CD14-positive monocyte (primary cell): ENCODE measurements at regions not wholly inside any gene's neighbourhood (a gene's known extent, or its start where the extent isn't known, plus 50 kb on each side); places are given as distances from the start of the nearest gene placed in this dataset.

Experiments
- DNase-seq, 3 donors: peaks; one replicate each; pipeline ENCODE4 v3.0.0-alpha.2; 2011 to 2022
- H2AFZ ChIP-seq: 2 replicates; pipeline ENCODE4 v1.6.0; 2012; ENCODE audit warnings: mild to moderate bottlenecking, low read depth, low read length, inconsistent platforms; ENCODE audit not compliant: insufficient read depth, poor library complexity, severe bottlenecking
- H3K27ac ChIP-seq, 2 donors: 1 replicate in 1 of 2; 2 replicates in 1 of 2; pipeline ENCODE4 v1.5.1; 2012 to 2013; ENCODE audit warnings: low read length in 2 of 2, control low read depth in 1 of 2, inconsistent platforms in 1 of 2, low read depth in 1 of 2, mild to moderate bottlenecking in 1 of 2
- H3K27me3 ChIP-seq, 2 donors: one replicate each; pipeline versions ENCODE4 v1.6.0 to v1.6.1; 2011 to 2013; ENCODE audit warnings: low read length in 2 of 2; ENCODE audit not compliant: control insufficient read depth in 2 of 2, insufficient read depth in 2 of 2
- H3K36me3 ChIP-seq, 2 donors: replicated peaks in 1 of 2; 1 replicate in 1 of 2; 2 replicates in 1 of 2; pipeline versions ENCODE4 v1.5.1 to v1.6.1; 2012 to 2013; ENCODE audit warnings: low read length in 2 of 2, control low read depth in 1 of 2, inconsistent platforms in 1 of 2, mild to moderate bottlenecking in 1 of 2; ENCODE audit not compliant: insufficient read depth in 2 of 2, control insufficient read depth in 1 of 2
- H3K4me1 ChIP-seq, 2 donors: 1 replicate in 1 of 2; 2 replicates in 1 of 2; pipeline versions ENCODE4 v1.5.1 to v1.6.1; 2012 to 2013; ENCODE audit warnings: low read length in 2 of 2, control low read depth in 1 of 2, inconsistent platforms in 1 of 2, mild to moderate bottlenecking in 1 of 2, moderate library complexity in 1 of 2; ENCODE audit not compliant: insufficient read depth in 2 of 2, control insufficient read depth in 1 of 2
- H3K4me2 ChIP-seq: replicated peaks from 2 replicates; pipeline ENCODE3; 2012; ENCODE audit warnings: low read length, moderate library complexity, mild to moderate bottlenecking; ENCODE audit not compliant: poor library complexity, severe bottlenecking; ENCODE audit errors: extremely low read depth
- H3K4me3 ChIP-seq, 3 experiments: fragments of 200-600 bp in 1 of 3; sonication (generic) in 1 of 3; replicated peaks in 1 of 3; 1 replicate in 2 of 3; 2 replicates in 1 of 3; pipeline ENCODE4 v1.5.1; 2011 to 2013; ENCODE audit warnings: low read length in 3 of 3, mild to moderate bottlenecking in 3 of 3, control low read depth in 2 of 3, low read depth in 2 of 3, inconsistent platforms in 1 of 3, moderate library complexity in 1 of 3
- H3K79me2 ChIP-seq: 2 replicates; pipeline ENCODE4 v1.6.0; 2012; ENCODE audit warnings: mild to moderate bottlenecking, control low read depth, inconsistent platforms, low read length, moderate library complexity; ENCODE audit not compliant: insufficient read depth
- H3K9ac ChIP-seq: 2 replicates; pipeline ENCODE4 v1.6.0; 2017; ENCODE audit warnings: low read length, mild to moderate bottlenecking; ENCODE audit not compliant: insufficient read depth, poor library complexity, severe bottlenecking
- H3K9me3 ChIP-seq, 2 donors: replicated peaks in 1 of 2; 1 replicate in 1 of 2; 2 replicates in 1 of 2; pipeline versions ENCODE4 v1.5.1 to v1.6.1; 2012 to 2013; ENCODE audit warnings: low read length in 2 of 2, control low read depth in 1 of 2; ENCODE audit not compliant: control insufficient read depth in 1 of 2, insufficient read depth in 1 of 2
- H4K20me1 ChIP-seq: 2 replicates; pipeline ENCODE4 v1.6.0; 2012; ENCODE audit warnings: mild to moderate bottlenecking, low read length, control low read depth, moderate library complexity; ENCODE audit not compliant: insufficient read depth
- H3K27ac Mint-ChIP-seq, 7 donors: one replicate each; pipeline ENCODE4 v1.8.0; 2020; ENCODE audit warnings: mild to moderate bottlenecking in 7 of 7, mixed read lengths in 7 of 7, moderate library complexity in 6 of 7, inconsistent platforms in 2 of 7
- H3K27me3 Mint-ChIP-seq, 3 donors: one replicate each; pipeline ENCODE4 v1.8.0; 2021 to 2022; ENCODE audit warnings: low read depth in 3 of 3, mild to moderate bottlenecking in 3 of 3, mixed read lengths in 3 of 3, moderate library complexity in 3 of 3, inconsistent platforms in 1 of 3
- H3K36me3 Mint-ChIP-seq, 2 donors: one replicate each; pipeline ENCODE4 v1.8.0; 2020; ENCODE audit warnings: mixed read lengths in 2 of 2, inconsistent platforms in 1 of 2, mild to moderate bottlenecking in 1 of 2
- H3K4me1 Mint-ChIP-seq: one replicate; pipeline ENCODE4 v1.8.0; 2020; ENCODE audit warnings: mild to moderate bottlenecking, mixed read lengths
- H3K4me3 Mint-ChIP-seq, 2 donors: one replicate each; pipeline ENCODE4 v1.8.0; 2020; ENCODE audit warnings: mild to moderate bottlenecking in 2 of 2, mixed read lengths in 2 of 2, moderate library complexity in 1 of 2
- H3K9me3 Mint-ChIP-seq, 7 donors: one replicate each; pipeline ENCODE4 v1.8.0; 2020 to 2022; ENCODE audit warnings: mixed read lengths in 7 of 7, mild to moderate bottlenecking in 6 of 7, moderate library complexity in 6 of 7, inconsistent platforms in 2 of 7
- WGBS: methylation state at CpG from one replicate; pipeline ENCODE4 v1.1.5; 2013; ENCODE audit warnings: missing lambda C conversion rate; ENCODE audit not compliant: insufficient coverage; 5-methylcytosine and 5-hydroxymethylcytosine counted together
- intact Hi-C, 2 donors: fragments of 100-400 bp; cut with micrococcal nuclease; formaldehyde crosslinking; loops; one replicate each; pipeline versions ENCODE4 v1.15.0 to v1.15.1; 2023
- TF ChIP-seq, protein P1 (sequence below): fragments of 200-600 bp; IDR thresholded peaks from one replicate; pipeline ENCODE4 v1.8.0; 2022; ENCODE audit warnings: antibody characterized with exemption, mild to moderate bottlenecking

- WGBS = 90% methylated on average over 9 of the region's 9 CpGs
- H3K27ac Mint-ChIP-seq = no peak overlapping the region
- peaks cover 0 to 17% of the 10 kb centered on the region in 2 donors for H3K9me3 ChIP-seq
- no peak overlapping the region for H3K4me3 ChIP-seq
- peaks cover 3 to 12% (median 7%) of the 10 kb centered on the region in 7 donors for H3K9me3 Mint-ChIP-seq
- intact Hi-C loops = no loop called here
- no peak overlapping the region for H3K27ac ChIP-seq
- no peaks in the 10 kb centered on the region for H3K4me1 Mint-ChIP-seq
- no peak for DNase-seq
- H4K20me1 ChIP-seq = no peaks in the 10 kb centered on the region
- no peaks in the 10 kb centered on the region for H3K4me1 ChIP-seq
- H3K36me3 Mint-ChIP-seq = no peaks in the 10 kb centered on the region
- no peak overlapping the region for H3K9ac ChIP-seq
- H2AFZ ChIP-seq = no peak overlapping the region
- H3K27me3 Mint-ChIP-seq = peaks cover 0 to 3% (median 0%) of the 10 kb centered on the region in 3 donors
- H3K4me3 Mint-ChIP-seq = no peak overlapping the region
- no peaks in the 10 kb centered on the region for H3K79me2 ChIP-seq
- H3K27me3 ChIP-seq = no peaks in the 10 kb centered on the region
- TF ChIP-seq, protein P1, sequence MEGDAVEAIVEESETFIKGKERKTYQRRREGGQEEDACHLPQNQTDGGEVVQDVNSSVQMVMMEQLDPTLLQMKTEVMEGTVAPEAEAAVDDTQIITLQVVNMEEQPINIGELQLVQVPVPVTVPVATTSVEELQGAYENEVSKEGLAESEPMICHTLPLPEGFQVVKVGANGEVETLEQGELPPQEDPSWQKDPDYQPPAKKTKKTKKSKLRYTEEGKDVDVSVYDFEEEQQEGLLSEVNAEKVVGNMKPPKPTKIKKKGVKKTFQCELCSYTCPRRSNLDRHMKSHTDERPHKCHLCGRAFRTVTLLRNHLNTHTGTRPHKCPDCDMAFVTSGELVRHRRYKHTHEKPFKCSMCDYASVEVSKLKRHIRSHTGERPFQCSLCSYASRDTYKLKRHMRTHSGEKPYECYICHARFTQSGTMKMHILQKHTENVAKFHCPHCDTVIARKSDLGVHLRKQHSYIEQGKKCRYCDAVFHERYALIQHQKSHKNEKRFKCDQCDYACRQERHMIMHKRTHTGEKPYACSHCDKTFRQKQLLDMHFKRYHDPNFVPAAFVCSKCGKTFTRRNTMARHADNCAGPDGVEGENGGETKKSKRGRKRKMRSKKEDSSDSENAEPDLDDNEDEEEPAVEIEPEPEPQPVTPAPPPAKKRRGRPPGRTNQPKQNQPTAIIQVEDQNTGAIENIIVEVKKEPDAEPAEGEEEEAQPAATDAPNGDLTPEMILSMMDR = no peak
- no peaks in the 10 kb centered on the region for H3K36me3 ChIP-seq
- H3K4me2 ChIP-seq = no peak overlapping the region
Observed at GRCh38 chr6:141395443-141396008, 737.2 kb upstream of the GJE1 start.

GRCh38 chr6:141394565-141395051, 738.1 kb upstream of the GJE1 start:
- WGBS = 94% methylated on average over 13 of the region's 13 CpGs
- H3K9ac ChIP-seq = no peak overlapping the region
- no peak overlapping the region for H3K27ac ChIP-seq
- no peak overlapping the region for H2AFZ ChIP-seq
- H4K20me1 ChIP-seq = no peaks in the 10 kb centered on the region
- no peak for DNase-seq
- H3K27me3 ChIP-seq = no peaks in the 10 kb centered on the region
- no peaks in the 10 kb centered on the region for H3K36me3 Mint-ChIP-seq
- H3K27ac Mint-ChIP-seq = no peak overlapping the region
- peaks cover 3 to 12% (median 7%) of the 10 kb centered on the region in 7 donors for H3K9me3 Mint-ChIP-seq
- no peaks in the 10 kb centered on the region for H3K79me2 ChIP-seq
- H3K4me1 Mint-ChIP-seq = no peaks in the 10 kb centered on the region
- H3K4me2 ChIP-seq = no peak overlapping the region
- H3K4me3 ChIP-seq = no peak overlapping the region
- no peak overlapping the region for H3K4me3 Mint-ChIP-seq
- TF ChIP-seq, protein P1 = no peak
- intact Hi-C loops = no loop called here
- H3K4me1 ChIP-seq = no peaks in the 10 kb centered on the region
- H3K27me3 Mint-ChIP-seq = peaks cover 0 to 3% (median 0%) of the 10 kb centered on the region in 3 donors
- no peaks in the 10 kb centered on the region for H3K36me3 ChIP-seq
- H3K9me3 ChIP-seq = peaks cover 0 to 17% of the 10 kb centered on the region in 2 donors
